GM12874 (cell line): ENCODE measurements at regions not wholly inside any gene's neighbourhood (a gene's known extent, or its start where the extent isn't known, plus 50 kb on each side); places are given as distances from the start of the nearest gene placed in this dataset.

Experiments
- CTCF ChIP-seq: IDR thresholded peaks from 2 replicates; pipeline ENCODE4 v1.5.1; 2011; ENCODE audit warnings: low read depth, mild to moderate bottlenecking, control low read depth, low read length, moderate library complexity; ENCODE audit not compliant: insufficient read depth

- TF ChIP-seq CTCF = no peak
Measured at GRCh38 chr1:91173346-91173890, 151.6 kb upstream of the ZNF644 start.

DNA sequence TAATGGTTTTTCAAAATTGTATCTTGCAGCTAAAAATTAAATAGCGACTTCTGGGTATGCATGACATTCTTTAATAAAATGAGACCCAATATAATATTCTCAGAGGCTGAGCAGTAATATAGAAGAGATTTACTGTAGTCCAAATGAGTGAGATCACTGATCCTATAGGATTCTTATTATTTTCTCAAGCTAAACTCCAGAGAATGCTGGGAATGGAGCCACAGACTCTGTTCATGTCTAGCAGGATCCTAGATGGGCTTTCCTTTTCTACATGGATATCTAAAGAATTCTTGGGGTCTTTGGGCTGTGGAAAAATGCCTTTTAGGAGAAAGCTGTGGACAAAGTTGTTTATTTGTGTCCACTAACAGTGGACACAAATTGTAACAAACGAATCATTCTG lies 150.7 kb upstream of the ZNF644 start:
- no peak for TF ChIP-seq CTCF

DNA sequence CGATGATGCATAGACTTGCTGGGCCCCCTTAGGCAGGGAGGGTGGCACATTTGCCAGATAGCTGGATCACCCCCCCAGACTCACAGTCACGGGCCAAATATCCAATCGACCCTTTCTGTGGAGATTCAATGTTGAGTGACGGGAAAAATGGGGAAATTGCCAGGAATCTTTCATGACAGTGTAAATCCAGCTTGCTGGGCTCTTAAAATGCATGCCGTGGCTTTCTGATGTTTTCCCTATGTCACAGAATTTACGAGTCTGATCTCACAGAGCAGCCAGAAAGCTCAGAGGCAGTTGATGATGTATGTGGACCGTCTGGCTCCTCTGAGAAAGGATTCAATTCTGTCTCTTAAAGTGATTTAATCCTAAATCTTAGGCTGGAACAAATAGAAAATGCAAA lies 150.1 kb upstream of the ZNF644 start:
- no peak for TF ChIP-seq CTCF

- TF ChIP-seq CTCF = no peak
Measured at GRCh38 chr1:91170571-91170970, 148.7 kb upstream of the ZNF644 start.

GRCh38 chr1:91166106-91166712 lies 144.4 kb upstream of the ZNF644 start:
- TF ChIP-seq CTCF = peak; percentile 63

- peak; percentile 98 for TF ChIP-seq CTCF
Measured at GRCh38 chr1:91165033-91165654, 143.3 kb upstream of the ZNF644 start.

- no peak for TF ChIP-seq CTCF
Measured at GRCh38 chr1:91162613-91163012, 140.8 kb upstream of the ZNF644 start.
